ENCODE measurements at regions not wholly inside any gene's neighbourhood (a gene's known extent, or its start where the extent isn't known, plus 50 kb on each side); places are given as distances from the start of the nearest gene placed in this dataset.

DNA sequence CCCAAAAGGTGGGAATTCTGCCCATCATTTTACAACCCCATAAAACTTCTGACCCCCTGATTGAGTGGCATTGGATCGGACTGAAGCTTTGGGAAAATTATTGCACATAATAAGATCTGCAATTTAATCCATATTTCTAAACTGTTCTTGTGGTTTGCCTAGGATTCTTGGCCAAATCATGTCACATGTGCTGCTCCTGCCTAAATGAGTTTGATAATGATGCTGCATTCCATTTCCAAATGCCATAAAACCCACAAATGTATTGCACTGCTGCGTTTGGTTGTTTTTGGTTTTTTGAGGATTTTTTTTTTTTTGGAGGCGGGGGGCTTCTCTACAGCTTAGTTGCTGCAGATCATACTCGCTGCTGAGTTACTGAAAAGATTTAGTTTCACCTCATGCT is 153.6 kb downstream of the QDPR start:
- intact Hi-C loops (cut with micrococcal nuclease; ENCODE audit: unreplicated experiment): no loop called here
- no peak overlapping the region for H2AFZ ChIP-seq (ENCODE audit: control insufficient read depth, low read depth, low read length)
- no peak for ATAC-seq
- BruUV-seq (replicated peaks): no TSS peak
- in situ Hi-C loops (cut with MboI): no loop called here
- H4K20me1 ChIP-seq (ENCODE audit: control insufficient read depth, insufficient read depth): no peaks in the 10 kb centered on the region
- no peak for DNase-seq (ENCODE audit: low read depth, low spot score)
- SMC1A ChIA-PET (ENCODE audit: uncharacterized antibody, unreplicated experiment): interaction anchor here (0.6 to 1.4 kb wide), 4 partner anchors 8 to 88 kb away, joined by 3 to 4 read pairs (median 3); no protein-coding TSS in a partner anchor
- H3K79me2 ChIP-seq (ENCODE audit: control insufficient read depth, insufficient read depth, low read length): no peaks in the 10 kb centered on the region
- no peak for FAIRE-seq
- CTCF ChIA-PET: interaction anchor here (0.6 to 2.4 kb wide), 5 partner anchors 11 to 114 kb away, joined by 3 to 13 read pairs (median 3); no protein-coding TSS in a partner anchor
- H3K4me1 ChIP-seq (ENCODE audit: control insufficient read depth, insufficient read depth, low read length): no peaks in the 10 kb centered on the region
- H3K36me3 ChIP-seq (ENCODE audit: control insufficient read depth in 2 of 2, insufficient read depth in 2 of 2, low read length in 1 of 2): no peaks in the 10 kb centered on the region
- no peaks in the 10 kb centered on the region for H3K9me3 ChIP-seq (replicated peaks; ENCODE audit: control insufficient read depth, insufficient read depth, low read length)
- no peak overlapping the region for H3K4me3 ChIP-seq
- RAD21 ChIA-PET (ENCODE audit: unreplicated experiment): interaction anchor here (0.9 kb wide), 1 partner anchor 30 kb away, joined by 3 read pairs; no protein-coding TSS in a partner anchor
- TF ChIP-seq TCF7 (IDR thresholded peaks at IDR 0.05; ENCODE audit: borderline replicate concordance): no peak
- TF ChIP-seq RUNX3 (IDR thresholded peaks at IDR 0.05; ENCODE audit: low read length): no peak
- no peak for TF ChIP-seq BHLHE40 (IDR thresholded peaks at IDR 0.05; ENCODE audit: borderline replicate concordance in 1 of 2, low read depth in 2 of 2, low read length in 1 of 2)
- TF ChIP-seq ETV6 (conservative IDR thresholded peaks at IDR 0.05 in 1 of 2, IDR thresholded peaks at IDR 0.05 in 1 of 2; ENCODE audit: borderline replicate concordance in 1 of 2, low read depth in 1 of 2): no peak
- TF ChIP-seq ZNF622 (IDR thresholded peaks at IDR 0.05): no peak
- TF ChIP-seq EGR1 (IDR thresholded peaks at IDR 0.05; ENCODE audit: borderline replicate concordance in 1 of 2, low read depth in 2 of 2, low read length in 2 of 2): no peak
- no peak for TF ChIP-seq KDM1A (IDR thresholded peaks at IDR 0.05; ENCODE audit: borderline replicate concordance)
- TF ChIP-seq, protein P1, sequence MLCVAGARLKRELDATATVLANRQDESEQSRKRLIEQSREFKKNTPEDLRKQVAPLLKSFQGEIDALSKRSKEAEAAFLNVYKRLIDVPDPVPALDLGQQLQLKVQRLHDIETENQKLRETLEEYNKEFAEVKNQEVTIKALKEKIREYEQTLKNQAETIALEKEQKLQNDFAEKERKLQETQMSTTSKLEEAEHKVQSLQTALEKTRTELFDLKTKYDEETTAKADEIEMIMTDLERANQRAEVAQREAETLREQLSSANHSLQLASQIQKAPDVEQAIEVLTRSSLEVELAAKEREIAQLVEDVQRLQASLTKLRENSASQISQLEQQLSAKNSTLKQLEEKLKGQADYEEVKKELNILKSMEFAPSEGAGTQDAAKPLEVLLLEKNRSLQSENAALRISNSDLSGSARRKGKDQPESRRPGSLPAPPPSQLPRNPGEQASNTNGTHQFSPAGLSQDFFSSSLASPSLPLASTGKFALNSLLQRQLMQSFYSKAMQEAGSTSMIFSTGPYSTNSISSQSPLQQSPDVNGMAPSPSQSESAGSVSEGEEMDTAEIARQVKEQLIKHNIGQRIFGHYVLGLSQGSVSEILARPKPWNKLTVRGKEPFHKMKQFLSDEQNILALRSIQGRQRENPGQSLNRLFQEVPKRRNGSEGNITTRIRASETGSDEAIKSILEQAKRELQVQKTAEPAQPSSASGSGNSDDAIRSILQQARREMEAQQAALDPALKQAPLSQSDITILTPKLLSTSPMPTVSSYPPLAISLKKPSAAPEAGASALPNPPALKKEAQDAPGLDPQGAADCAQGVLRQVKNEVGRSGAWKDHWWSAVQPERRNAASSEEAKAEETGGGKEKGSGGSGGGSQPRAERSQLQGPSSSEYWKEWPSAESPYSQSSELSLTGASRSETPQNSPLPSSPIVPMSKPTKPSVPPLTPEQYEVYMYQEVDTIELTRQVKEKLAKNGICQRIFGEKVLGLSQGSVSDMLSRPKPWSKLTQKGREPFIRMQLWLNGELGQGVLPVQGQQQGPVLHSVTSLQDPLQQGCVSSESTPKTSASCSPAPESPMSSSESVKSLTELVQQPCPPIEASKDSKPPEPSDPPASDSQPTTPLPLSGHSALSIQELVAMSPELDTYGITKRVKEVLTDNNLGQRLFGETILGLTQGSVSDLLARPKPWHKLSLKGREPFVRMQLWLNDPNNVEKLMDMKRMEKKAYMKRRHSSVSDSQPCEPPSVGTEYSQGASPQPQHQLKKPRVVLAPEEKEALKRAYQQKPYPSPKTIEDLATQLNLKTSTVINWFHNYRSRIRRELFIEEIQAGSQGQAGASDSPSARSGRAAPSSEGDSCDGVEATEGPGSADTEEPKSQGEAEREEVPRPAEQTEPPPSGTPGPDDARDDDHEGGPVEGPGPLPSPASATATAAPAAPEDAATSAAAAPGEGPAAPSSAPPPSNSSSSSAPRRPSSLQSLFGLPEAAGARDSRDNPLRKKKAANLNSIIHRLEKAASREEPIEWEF (IDR thresholded peaks at IDR 0.05; ENCODE audit: insufficient replicate concordance, low read depth, low read length): no peak
- no peak for TF ChIP-seq ZZZ3 (IDR thresholded peaks at IDR 0.05; ENCODE audit: control insufficient read depth, insufficient read length, low read depth)
- no peak for TF ChIP-seq ZNF384 (IDR thresholded peaks at IDR 0.05; ENCODE audit: borderline replicate concordance, low read depth, low read length)
- no peak for TF ChIP-seq SIX5 (IDR thresholded peaks at IDR 0.05; ENCODE audit: low read depth, low read length, severe bottlenecking)
- no peak for TF ChIP-seq LARP7 (IDR thresholded peaks at IDR 0.05)
- TF ChIP-seq, protein P2, sequence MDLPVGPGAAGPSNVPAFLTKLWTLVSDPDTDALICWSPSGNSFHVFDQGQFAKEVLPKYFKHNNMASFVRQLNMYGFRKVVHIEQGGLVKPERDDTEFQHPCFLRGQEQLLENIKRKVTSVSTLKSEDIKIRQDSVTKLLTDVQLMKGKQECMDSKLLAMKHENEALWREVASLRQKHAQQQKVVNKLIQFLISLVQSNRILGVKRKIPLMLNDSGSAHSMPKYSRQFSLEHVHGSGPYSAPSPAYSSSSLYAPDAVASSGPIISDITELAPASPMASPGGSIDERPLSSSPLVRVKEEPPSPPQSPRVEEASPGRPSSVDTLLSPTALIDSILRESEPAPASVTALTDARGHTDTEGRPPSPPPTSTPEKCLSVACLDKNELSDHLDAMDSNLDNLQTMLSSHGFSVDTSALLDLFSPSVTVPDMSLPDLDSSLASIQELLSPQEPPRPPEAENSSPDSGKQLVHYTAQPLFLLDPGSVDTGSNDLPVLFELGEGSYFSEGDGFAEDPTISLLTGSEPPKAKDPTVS (IDR thresholded peaks at IDR 0.05; ENCODE audit: low read depth, low read length): no peak
- no peak for TF ChIP-seq CREB1 (IDR thresholded peaks at IDR 0.05; ENCODE audit: low read depth)
- no peak for TF ChIP-seq POLR2AphosphoS5 (IDR thresholded peaks at IDR 0.05; ENCODE audit: low read length)
- no peak for TF ChIP-seq PAX8 (IDR thresholded peaks at IDR 0.05)
- TF ChIP-seq SREBF1 (IDR thresholded peaks at IDR 0.05; ENCODE audit: low read length): no peak
- no peak overlapping the region for H3K27ac ChIP-seq (ENCODE audit: control insufficient read depth, insufficient read depth)
- WGBS (ENCODE audit: insufficient coverage, insufficient replicate concordance, low lambda C conversion rate, missing lambda C conversion rate): 32% methylated on average over 4 of the region's 4 CpGs
- H3K9ac ChIP-seq (ENCODE audit: control insufficient read depth, insufficient read depth, low read length): no peak overlapping the region
- H3K27me3 ChIP-seq (replicated peaks in 1 of 2; ENCODE audit: control insufficient read depth in 2 of 2, insufficient read depth in 2 of 2, low read length in 1 of 2): no peaks in the 10 kb centered on the region
- H3K4me2 ChIP-seq (ENCODE audit: control insufficient read depth, insufficient read depth): no peak overlapping the region
- POLR2A ChIA-PET: interaction anchor here (0.5 to 0.7 kb wide), 3 partner anchors 11 to 664 kb away, joined by 4 to 6 read pairs (median 4); no protein-coding TSS in a partner anchor
